ENCODE measurements at regions not wholly inside any gene's neighbourhood (a gene's known extent, or its start where the extent isn't known, plus 50 kb on each side); places are given as distances from the start of the nearest gene placed in this dataset.
"Not testable (repeated sequence)": the region's sequence is repeated elsewhere in the genome, so short reads cannot be mapped to it uniquely, and the experiment has no call there.

- no peak for DNase-seq
These were observed 169.7 kb upstream of the RGS6 start for GRCh38 chr14:71762575-71762974.

- no peak for DNase-seq
These were observed 167.4 kb upstream of the RGS6 start for GRCh38 chr14:71764701-71765382.

GRCh38 chr14:71765505-71765904 lies 166.7 kb upstream of the RGS6 start:
- DNase-seq, result no peak

- DNase-seq, result no peak
These were observed 161.8 kb upstream of the RGS6 start for GRCh38 chr14:71770431-71770830.

GRCh38 chr14:71771421-71771820 lies 160.8 kb upstream of the RGS6 start:
- DNase-seq, result not testable (repeated sequence)

GRCh38 chr14:71771996-71772395 lies 160.2 kb upstream of the RGS6 start:
- DNase-seq, result not testable (repeated sequence)

- no peak for DNase-seq
These were observed 158.2 kb upstream of the RGS6 start for GRCh38 chr14:71773898-71774481.

GRCh38 chr14:71776471-71777360 lies 155.5 kb upstream of the RGS6 start:
- no peak for DNase-seq

- no peak for DNase-seq
These were observed 152.2 kb upstream of the RGS6 start for GRCh38 chr14:71780075-71780474.

- DNase-seq, result no peak
These were observed 151.4 kb upstream of the RGS6 start for GRCh38 chr14:71780822-71781221.

GRCh38 chr14:71783088-71783487 lies 149.1 kb upstream of the RGS6 start:
- no peak for DNase-seq

GRCh38 chr14:71783786-71784185 lies 148.4 kb upstream of the RGS6 start:
- DNase-seq, result no peak

GRCh38 chr14:71789005-71789404 lies 143.2 kb upstream of the RGS6 start:
- no peak for DNase-seq

GRCh38 chr14:71799841-71800240 lies 132.4 kb upstream of the RGS6 start:
- DNase-seq, result no peak

GRCh38 chr14:71800878-71801277 lies 131.4 kb upstream of the RGS6 start:
- DNase-seq, result no peak

GRCh38 chr14:71803539-71804260 lies 128.5 kb upstream of the RGS6 start:
- DNase-seq, result no peak

- DNase-seq, result no peak
These were observed 127.2 kb upstream of the RGS6 start for GRCh38 chr14:71804992-71805391.

GRCh38 chr14:71807049-71807448 lies 125.2 kb upstream of the RGS6 start:
- DNase-seq, result not testable (repeated sequence)

- DNase-seq, result not testable (repeated sequence)
These were observed 121.4 kb upstream of the RGS6 start for GRCh38 chr14:71810800-71811199.

GRCh38 chr14:71812693-71813092 lies 119.5 kb upstream of the RGS6 start:
- no peak for DNase-seq

- DNase-seq, result no peak
These were observed 117.1 kb upstream of the RGS6 start for GRCh38 chr14:71815110-71815509.

GRCh38 chr14:71824816-71825215 lies 107.4 kb upstream of the RGS6 start:
- DNase-seq, result no peak

GRCh38 chr14:71833476-71833875 lies 98.8 kb upstream of the RGS6 start:
- DNase-seq, result no peak
